Ammon's horn (tissue), 1 donor: ENCODE measurements at regions not wholly inside any gene's neighbourhood (a gene's known extent, or its start where the extent isn't known, plus 50 kb on each side); places are given as distances from the start of the nearest gene placed in this dataset.

Source experiments
- DNase-seq: peaks from one replicate; pipeline ENCODE4 v3.0.0-alpha.2; 2016; ENCODE audit warnings: low spot score

GRCh38 chr18:47758000-47758399 lies 172.5 kb downstream of the SMAD2 start:
- no peak for DNase-seq

GRCh38 chr18:47756364-47757016 lies 174.0 kb downstream of the SMAD2 start:
- DNase-seq, result peak; percentile 70

- DNase-seq, result no peak
These were observed 175.4 kb downstream of the SMAD2 start for GRCh38 chr18:47755102-47755456.

GRCh38 chr18:47754311-47755101 lies 176.0 kb downstream of the SMAD2 start:
- DNase-seq, result no peak

- DNase-seq, result no peak
These were observed 177.4 kb downstream of the SMAD2 start for GRCh38 chr18:47752796-47753645.

GRCh38 chr18:47750889-47751423 lies 179.5 kb downstream of the SMAD2 start:
- no peak for DNase-seq

- DNase-seq, result no peak
These were observed 180.9 kb downstream of the SMAD2 start for GRCh38 chr18:47749600-47749973.

GRCh38 chr18:47748847-47749599 lies 181.4 kb downstream of the SMAD2 start:
- peak; percentile 77 for DNase-seq

- DNase-seq, result no peak
These were observed 182.2 kb downstream of the SMAD2 start for GRCh38 chr18:47748093-47748796.

GRCh38 chr18:47747260-47747795 lies 183.1 kb downstream of the SMAD2 start:
- DNase-seq, result no peak

- no peak for DNase-seq
These were observed 183.8 kb downstream of the SMAD2 start for GRCh38 chr18:47746615-47747014.

- no peak for DNase-seq
These were observed 185.2 kb downstream of the SMAD2 start for GRCh38 chr18:47745227-47745626.

GRCh38 chr18:47737956-47738355 lies 192.5 kb downstream of the SMAD2 start:
- DNase-seq, result no peak

GRCh38 chr18:47737198-47737830 lies 193.1 kb downstream of the SMAD2 start:
- no peak for DNase-seq

- no peak for DNase-seq
These were observed 193.9 kb downstream of the SMAD2 start for GRCh38 chr18:47736376-47737140.

GRCh38 chr18:47735041-47735702 lies 195.3 kb downstream of the SMAD2 start:
- no peak for DNase-seq

GRCh38 chr18:47731276-47731675 lies 199.2 kb downstream of the SMAD2 start:
- no peak for DNase-seq

- DNase-seq, result no peak
These were observed 199.7 kb downstream of the SMAD2 start for GRCh38 chr18:47730795-47731194.

GRCh38 chr18:47729356-47729755 lies 201.1 kb downstream of the SMAD2 start:
- no peak for DNase-seq
